Endothelial cell of umbilical vein (primary cell): ENCODE measurements at regions not wholly inside any gene's neighbourhood (a gene's known extent, or its start where the extent isn't known, plus 50 kb on each side); places are given as distances from the start of the nearest gene placed in this dataset.

Experiments used
- EZH2 ChIP-seq: IDR thresholded peaks from 2 replicates; pipeline ENCODE4 v1.6.1; 2012; ENCODE audit warnings: borderline replicate concordance, low read depth, mild to moderate bottlenecking, moderate library complexity, low read length, inconsistent platforms; ENCODE audit not compliant: severe bottlenecking
- POLR2A ChIP-seq: IDR thresholded peaks from 2 replicates; pipeline ENCODE4 v1.6.1; 2012; ENCODE audit warnings: low read depth, mild to moderate bottlenecking, control low read depth, low read length
- TF ChIP-seq, protein P1 (sequence below), 2 donors: IDR thresholded peaks; 1 replicate in 1 of 2; 2 replicates in 1 of 2; pipeline ENCODE4 v1.5.1; 2011; ENCODE audit warnings: low read length in 2 of 2, mild to moderate bottlenecking in 2 of 2, moderate library complexity in 2 of 2, control low read depth in 1 of 2, inconsistent platforms in 1 of 2, low read depth in 1 of 2; ENCODE audit not compliant: insufficient read depth in 1 of 2; ENCODE audit errors: extremely low read depth in 1 of 2
- TF ChIP-seq, protein P2 (sequence below): IDR thresholded peaks from 2 replicates; pipeline ENCODE4 v1.6.1; 2011; ENCODE audit not compliant: insufficient read depth, insufficient read length

DNA sequence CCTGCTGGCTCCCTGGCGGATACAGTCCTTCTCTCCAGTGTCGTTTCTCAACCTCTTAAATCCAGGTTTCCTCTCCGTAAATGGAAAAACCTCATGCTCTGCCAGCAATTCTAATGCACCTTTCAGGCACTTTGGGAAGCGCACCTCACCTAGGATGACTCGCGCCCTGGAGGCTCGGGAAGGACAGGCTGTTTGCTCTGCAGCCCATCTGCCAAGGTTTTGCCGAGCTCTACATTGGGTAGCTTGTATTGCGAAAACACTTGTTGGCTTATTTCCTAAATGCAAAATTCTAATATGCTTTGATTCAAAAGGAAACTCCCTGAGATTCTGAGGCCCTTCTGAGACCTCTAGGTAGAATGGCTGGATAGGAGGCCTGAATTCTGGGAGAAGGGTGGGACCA lies 102.6 kb upstream of the MLN start:
- TF ChIP-seq, protein P1, sequence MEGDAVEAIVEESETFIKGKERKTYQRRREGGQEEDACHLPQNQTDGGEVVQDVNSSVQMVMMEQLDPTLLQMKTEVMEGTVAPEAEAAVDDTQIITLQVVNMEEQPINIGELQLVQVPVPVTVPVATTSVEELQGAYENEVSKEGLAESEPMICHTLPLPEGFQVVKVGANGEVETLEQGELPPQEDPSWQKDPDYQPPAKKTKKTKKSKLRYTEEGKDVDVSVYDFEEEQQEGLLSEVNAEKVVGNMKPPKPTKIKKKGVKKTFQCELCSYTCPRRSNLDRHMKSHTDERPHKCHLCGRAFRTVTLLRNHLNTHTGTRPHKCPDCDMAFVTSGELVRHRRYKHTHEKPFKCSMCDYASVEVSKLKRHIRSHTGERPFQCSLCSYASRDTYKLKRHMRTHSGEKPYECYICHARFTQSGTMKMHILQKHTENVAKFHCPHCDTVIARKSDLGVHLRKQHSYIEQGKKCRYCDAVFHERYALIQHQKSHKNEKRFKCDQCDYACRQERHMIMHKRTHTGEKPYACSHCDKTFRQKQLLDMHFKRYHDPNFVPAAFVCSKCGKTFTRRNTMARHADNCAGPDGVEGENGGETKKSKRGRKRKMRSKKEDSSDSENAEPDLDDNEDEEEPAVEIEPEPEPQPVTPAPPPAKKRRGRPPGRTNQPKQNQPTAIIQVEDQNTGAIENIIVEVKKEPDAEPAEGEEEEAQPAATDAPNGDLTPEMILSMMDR (IDR thresholded peaks at IDR 0.05; ENCODE audit: extremely low read depth in 1 of 2, insufficient read depth in 1 of 2, low read depth in 1 of 2, low read length in 2 of 2), result no peak
- no peak for TF ChIP-seq POLR2A
- TF ChIP-seq EZH2, result no peak
- TF ChIP-seq, protein P2, sequence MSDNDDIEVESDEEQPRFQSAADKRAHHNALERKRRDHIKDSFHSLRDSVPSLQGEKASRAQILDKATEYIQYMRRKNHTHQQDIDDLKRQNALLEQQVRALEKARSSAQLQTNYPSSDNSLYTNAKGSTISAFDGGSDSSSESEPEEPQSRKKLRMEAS, result no peak
